HG02642 (cell line): ENCODE measurements at regions not wholly inside any gene's neighbourhood (a gene's known extent, or its start where the extent isn't known, plus 50 kb on each side); places are given as distances from the start of the nearest gene placed in this dataset.

Experiments
- ATAC-seq: cut with Tn5 transposase; IDR thresholded peaks from one replicate; pipeline ENCODE4 v1.9.1; 2021; ENCODE audit warnings: mild to moderate bottlenecking; ENCODE audit not compliant: unreplicated experiment, poor library complexity

GRCh38 chr5:106956187-106956586 is 714.5 kb downstream of the EFNA5 start:
- no peak for ATAC-seq

DNA sequence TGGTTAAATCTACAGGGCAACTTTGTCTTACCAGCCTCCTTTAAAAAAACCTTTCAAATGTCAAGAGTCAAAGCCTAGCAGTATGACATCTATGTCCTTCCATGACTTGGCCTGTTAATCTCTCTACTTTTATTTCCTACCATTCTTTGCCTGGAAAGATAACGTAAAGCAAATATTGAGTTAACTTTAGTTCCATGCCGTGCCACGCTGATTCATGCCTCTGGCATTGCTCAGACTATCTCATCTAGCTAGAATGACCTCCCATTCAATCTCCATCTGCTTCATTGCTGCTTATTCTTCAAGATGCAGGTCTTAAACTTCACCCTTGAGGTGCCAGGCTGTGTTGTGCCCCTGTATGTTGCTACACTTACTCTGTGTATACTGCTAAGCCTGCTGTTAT is 729.8 kb downstream of the EFNA5 start:
- ATAC-seq, result no peak

DNA sequence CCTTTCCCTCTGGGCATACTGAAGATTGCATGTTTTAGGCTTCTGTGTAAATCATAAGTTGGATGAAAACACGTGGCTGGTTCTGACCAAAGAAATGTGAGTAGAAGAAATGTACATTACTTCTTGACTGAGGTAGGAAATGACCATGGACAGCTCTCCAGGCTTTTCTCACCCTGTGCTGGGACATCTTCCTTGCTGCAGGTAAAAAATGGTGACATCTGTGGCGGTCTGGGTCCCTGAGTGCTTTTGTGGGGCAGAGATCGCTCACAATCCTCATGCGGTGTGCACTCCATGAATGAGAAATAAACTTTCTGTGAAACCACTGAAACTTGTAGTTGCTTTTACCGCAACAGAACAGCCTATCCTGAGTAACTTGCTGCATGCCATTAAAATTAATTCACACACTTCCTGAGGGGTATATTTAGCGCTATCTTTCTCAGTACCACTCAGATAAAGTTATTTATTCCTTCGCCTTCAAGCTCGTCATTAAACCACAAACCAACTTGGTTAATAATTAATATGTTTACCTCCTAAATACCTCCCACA is 730.4 kb downstream of the EFNA5 start:
- ATAC-seq, result no peak

GRCh38 chr5:106923409-106923808 is 747.3 kb downstream of the EFNA5 start:
- ATAC-seq, result no peak

GRCh38 chr5:106921567-106921966 is 749.2 kb downstream of the EFNA5 start:
- no peak for ATAC-seq

DNA sequence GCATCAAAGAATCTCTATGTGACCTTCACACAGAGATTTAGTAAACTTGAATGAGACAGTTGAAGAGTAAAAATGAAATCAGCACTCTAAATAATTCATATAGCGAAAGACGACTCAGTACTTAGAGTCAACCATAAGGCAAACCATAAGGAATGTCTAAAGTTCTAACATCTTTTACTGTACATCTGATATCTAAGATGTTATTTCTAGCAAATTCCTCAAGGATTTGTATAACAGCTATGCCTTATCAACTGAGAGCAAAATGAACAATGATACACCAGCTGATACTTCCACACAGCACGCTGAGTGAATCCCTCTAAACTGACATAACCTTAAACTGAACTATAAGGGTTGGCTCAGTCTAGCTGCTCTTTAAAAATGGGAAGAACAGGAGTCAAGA is 760.3 kb downstream of the EFNA5 start:
- ATAC-seq, result no peak

DNA sequence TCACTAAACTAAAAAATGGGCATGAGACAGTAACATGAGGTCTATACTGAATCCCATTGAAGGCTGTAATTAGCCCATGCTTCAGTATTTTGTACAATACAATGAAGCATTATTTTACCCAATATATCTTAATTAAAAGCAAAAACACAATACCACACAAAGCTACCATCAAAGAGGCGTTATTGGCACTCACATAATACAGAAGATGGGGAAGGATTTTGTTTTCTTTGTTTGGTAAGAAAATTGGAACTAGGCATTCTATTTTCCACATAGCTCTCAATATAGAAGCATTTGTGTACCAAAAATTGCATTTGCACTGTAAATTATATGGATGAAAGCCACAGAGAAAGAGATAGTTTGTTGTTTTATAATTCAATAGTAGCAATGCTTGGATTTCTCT is 761.0 kb downstream of the EFNA5 start:
- no peak for ATAC-seq

GRCh38 chr5:106907979-106908378 is 762.8 kb downstream of the EFNA5 start:
- no peak for ATAC-seq

- no peak for ATAC-seq
Observed at GRCh38 chr5:106906199-106906598, 764.5 kb downstream of the EFNA5 start.

- no peak for ATAC-seq
Observed at GRCh38 chr5:106894964-106895363, 775.8 kb downstream of the EFNA5 start.

GRCh38 chr5:106882035-106882434 is 788.7 kb downstream of the EFNA5 start:
- ATAC-seq, result no peak

DNA sequence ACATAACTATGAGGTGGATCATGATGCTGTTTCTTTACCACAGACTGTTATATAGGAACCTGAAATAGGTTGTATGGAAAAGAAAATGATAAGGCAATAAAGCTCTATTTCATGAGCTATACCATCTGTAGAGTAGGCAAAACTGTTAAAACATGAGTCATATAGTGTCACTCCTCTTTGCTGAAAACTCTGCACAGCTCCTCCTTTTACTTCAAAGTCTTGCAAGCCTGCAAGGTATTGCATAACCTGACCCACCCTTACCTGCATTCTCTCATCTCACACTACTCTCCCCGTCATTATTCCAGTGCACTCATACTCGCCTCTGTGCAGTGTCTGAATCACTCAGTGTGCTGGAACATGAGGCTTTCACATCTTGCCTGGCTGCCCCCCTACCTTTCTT is 790.1 kb downstream of the EFNA5 start:
- ATAC-seq, result no peak

DNA sequence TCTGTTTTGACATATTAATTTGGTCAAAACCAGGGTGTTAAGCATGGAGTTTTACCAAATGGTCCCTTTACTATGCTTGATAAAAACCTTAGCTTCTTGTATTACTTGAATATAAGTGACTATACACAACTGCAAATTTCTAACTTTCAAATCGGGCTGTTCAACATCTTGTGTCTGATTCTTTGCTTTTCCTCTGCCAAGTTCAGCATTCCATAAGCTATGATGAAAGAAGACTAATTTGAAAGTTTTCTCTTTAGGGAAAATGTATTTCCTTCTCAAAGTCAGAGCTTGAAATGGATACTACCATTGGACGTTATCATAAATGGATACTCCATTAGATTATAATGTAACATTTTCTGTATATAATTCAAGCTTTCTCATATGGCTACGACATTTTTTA is 792.9 kb downstream of the EFNA5 start:
- no peak for ATAC-seq

- no peak for ATAC-seq
Observed at GRCh38 chr5:106876665-106877194, 794.0 kb downstream of the EFNA5 start.

DNA sequence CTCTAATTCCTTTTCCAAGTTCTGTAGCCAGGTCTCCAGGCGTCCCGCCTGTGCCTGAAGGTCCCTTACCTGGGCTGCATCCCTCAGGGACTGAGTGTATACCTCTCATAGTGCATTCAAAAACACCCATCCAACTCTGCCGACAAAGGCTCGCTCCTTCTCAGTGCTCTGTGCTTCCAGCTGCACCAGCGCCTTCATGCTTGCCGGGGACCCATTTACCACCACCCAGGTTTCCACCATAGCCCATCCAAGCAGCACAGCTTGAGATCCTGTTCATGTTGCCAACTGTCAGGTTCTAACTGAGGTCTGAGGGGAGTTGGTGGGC is 794.5 kb downstream of the EFNA5 start:
- no peak for ATAC-seq

GRCh38 chr5:106875591-106876297 is 795.0 kb downstream of the EFNA5 start:
- ATAC-seq, result no peak

DNA sequence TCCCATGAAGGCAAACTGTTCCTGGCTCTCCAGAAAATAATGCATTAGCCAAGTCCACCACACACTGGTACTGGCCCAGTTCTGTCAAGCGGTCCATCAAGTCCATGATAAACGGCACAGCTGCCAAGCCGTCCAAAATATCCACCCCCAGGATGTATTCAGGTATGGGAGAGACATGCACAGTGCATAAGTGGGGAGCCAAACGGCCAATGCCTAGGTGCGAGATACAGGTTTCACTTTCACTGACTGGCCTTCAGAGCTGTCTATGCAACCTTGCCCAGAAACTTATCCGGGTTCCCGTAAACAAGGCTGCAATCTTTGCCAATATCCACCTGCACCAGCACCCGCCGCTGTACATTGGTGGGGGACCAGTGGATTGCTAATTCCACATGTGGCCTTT is 795.8 kb downstream of the EFNA5 start:
- no peak for ATAC-seq

DNA sequence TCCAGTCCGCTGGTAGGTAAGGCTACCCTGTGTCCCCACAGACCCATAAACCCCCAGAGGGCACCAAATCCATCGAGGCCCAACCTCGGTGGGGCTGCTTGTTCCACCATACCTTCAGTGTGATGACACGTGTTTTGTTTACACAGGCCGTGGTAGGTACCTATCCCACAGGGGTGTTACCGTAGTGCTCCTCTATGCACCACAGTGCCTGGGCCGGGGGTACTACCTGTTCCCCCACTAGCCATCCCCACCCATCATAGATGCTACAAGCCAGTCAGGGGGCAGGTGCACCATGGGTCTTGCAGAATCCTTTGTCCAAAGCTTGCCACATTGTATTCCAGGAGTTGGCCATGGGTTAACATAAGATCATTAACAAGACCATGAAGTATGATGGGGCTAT is 796.2 kb downstream of the EFNA5 start:
- no peak for ATAC-seq

- ATAC-seq, result no peak
Observed at GRCh38 chr5:106873568-106873967, 797.2 kb downstream of the EFNA5 start.

- no peak for ATAC-seq
Observed at GRCh38 chr5:106865279-106865678, 805.5 kb downstream of the EFNA5 start.

- no peak for ATAC-seq
Observed at GRCh38 chr5:106862450-106863193, 808.1 kb downstream of the EFNA5 start.
